Endothelial cell (in vitro differentiated cells): ENCODE measurements at regions not wholly inside any gene's neighbourhood (a gene's known extent, or its start where the extent isn't known, plus 50 kb on each side); places are given as distances from the start of the nearest gene placed in this dataset.

Source experiments
- DNase-seq: peaks from one replicate; pipeline ENCODE4 v3.0.0; 2021; ENCODE audit warnings: low spot score
- H3K27ac Mint-ChIP-seq: one replicate; pipeline ENCODE4 v1.8.0; 2021; ENCODE audit warnings: mixed read lengths, inconsistent platforms; ENCODE audit not compliant: unreplicated experiment
- H3K27me3 Mint-ChIP-seq: one replicate; pipeline ENCODE4 v1.8.0; 2021; ENCODE audit warnings: mild to moderate bottlenecking, moderate library complexity, mixed read lengths, inconsistent platforms; ENCODE audit not compliant: unreplicated experiment
- H3K36me3 Mint-ChIP-seq: one replicate; pipeline ENCODE4 v1.8.0; 2021; ENCODE audit warnings: mild to moderate bottlenecking, low read depth, mixed read lengths, inconsistent platforms; ENCODE audit not compliant: unreplicated experiment
- H3K4me1 Mint-ChIP-seq: one replicate; pipeline ENCODE4 v1.8.0; 2021; ENCODE audit warnings: mild to moderate bottlenecking, mixed read lengths, inconsistent platforms; ENCODE audit not compliant: unreplicated experiment
- H3K4me3 Mint-ChIP-seq: one replicate; pipeline ENCODE4 v1.8.0; 2021; ENCODE audit warnings: mild to moderate bottlenecking, mixed read lengths, inconsistent platforms; ENCODE audit not compliant: unreplicated experiment
- H3K9me3 Mint-ChIP-seq: one replicate; pipeline ENCODE4 v1.8.0; 2021; ENCODE audit warnings: mixed read lengths, inconsistent platforms; ENCODE audit not compliant: unreplicated experiment
- CTCF ChIP-seq: fragments of 200-600 bp; sonication (generic); IDR thresholded peaks from one replicate; pipeline ENCODE4 v1.5.0; 2021; ENCODE audit warnings: antibody characterized with exemption; ENCODE audit not compliant: unreplicated experiment

- no peak for TF ChIP-seq CTCF
- Mint-ChIP-seq H3K4me3 (no peak overlapping the region), H3K9me3 (no peaks in the 10 kb centered on the region), H3K27ac (no peak overlapping the region), H3K27me3 (no peaks in the 10 kb centered on the region), H3K4me1 (no peaks in the 10 kb centered on the region), H3K36me3 (no peaks in the 10 kb centered on the region)
- no peak for DNase-seq
These were observed 51.9 kb upstream of the ADTRP start for GRCh38 chr6:11830520-11830919.

- no peaks in the 10 kb centered on the region for H3K4me1 Mint-ChIP-seq
- no peak for TF ChIP-seq CTCF
- no peaks in the 10 kb centered on the region for H3K36me3 Mint-ChIP-seq
- no peaks in the 10 kb centered on the region for H3K9me3 Mint-ChIP-seq
- no peaks in the 10 kb centered on the region for H3K27me3 Mint-ChIP-seq
- H3K27ac Mint-ChIP-seq = no peak overlapping the region
- no peak for DNase-seq
- no peak overlapping the region for H3K4me3 Mint-ChIP-seq
These were observed 51.5 kb upstream of the ADTRP start for GRCh38 chr6:11830105-11830504.

GRCh38 chr6:11828262-11828870 is 49.8 kb upstream of the ADTRP start:
- no peak for TF ChIP-seq CTCF
- Mint-ChIP-seq H3K27me3 (no peaks in the 10 kb centered on the region), H3K4me1 (no peaks in the 10 kb centered on the region), H3K36me3 (no peaks in the 10 kb centered on the region), H3K4me3 (no peak overlapping the region), H3K27ac (no peak overlapping the region), H3K9me3 (no peaks in the 10 kb centered on the region)
- DNase-seq = no peak
